Left lung (tissue), 4 donors: ENCODE measurements at regions not wholly inside any gene's neighbourhood (a gene's known extent, or its start where the extent isn't known, plus 50 kb on each side); places are given as distances from the start of the nearest gene placed in this dataset.
A peak's percentile ranks its signal among the peaks of the same experiment; 100 is the strongest.

Source experiments
- ATAC-seq: fragments of 200-7000 bp; cut with Tn5 transposase; one replicate; pipeline ENCODE4 v1.9.1; 2020; ENCODE audit warnings: moderate library complexity
- DNase-seq, 4 donors: peaks; one replicate each; pipeline ENCODE4 v3.0.0-alpha.2; 2013 to 2020
- H3K27ac ChIP-seq, 2 donors: fragments of 200-600 bp; sonication (generic) in 1 of 2; one replicate each; pipeline versions ENCODE4 v1.5.0 to v1.8.0; 2020 to 2021
- H3K27me3 ChIP-seq, 2 donors: fragments of 200-600 bp; sonication (generic) in 1 of 2; one replicate each; pipeline versions ENCODE4 v1.5.0 to v1.8.0; 2020 to 2021
- H3K36me3 ChIP-seq, 2 donors: fragments of 200-600 bp; sonication (generic) in 1 of 2; one replicate each; pipeline versions ENCODE4 v1.5.0 to v1.8.0; 2020 to 2021
- H3K4me1 ChIP-seq, 2 donors: fragments of 200-600 bp; one replicate each; pipeline ENCODE4 v1.8.0; 2021
- H3K4me3 ChIP-seq, 2 donors: fragments of 200-600 bp; sonication (generic) in 1 of 2; one replicate each; pipeline versions ENCODE4 v1.5.0 to v1.8.0; 2020 to 2021; ENCODE audit warnings: mild to moderate bottlenecking in 1 of 2
- H3K9me3 ChIP-seq, 2 donors: fragments of 200-600 bp; sonication (generic) in 1 of 2; one replicate each; pipeline versions ENCODE4 v1.5.0 to v1.8.0; 2020 to 2021
- CTCF ChIP-seq, 2 donors: fragments of 200-600 bp; sonication (generic) in 1 of 2; IDR thresholded peaks; one replicate each; pipeline versions ENCODE4 v1.5.0 to v1.8.0; 2021; ENCODE audit warnings: antibody characterized with exemption in 2 of 2
- intact Hi-C, 2 donors: fragments of 100-400 bp; cut with DNase I; formaldehyde crosslinking; loops; one replicate each; pipeline versions ENCODE4 v1.11.2 to v1.14.2; 2022
- donor health status: DM: no; HTN: yes; CAD: no.
- donor health status: DM: no; HTN: no; CAD: no.

- H3K4me1 ChIP-seq = no peaks in the 10 kb centered on the region
- ATAC-seq (no peak), DNase-seq (peak in 1 of 4 donors; percentile 66)
- no peak overlapping the region for H3K4me3 ChIP-seq
- H3K36me3 ChIP-seq = no peaks in the 10 kb centered on the region
- no peaks in the 10 kb centered on the region for H3K9me3 ChIP-seq
- no peak overlapping the region for H3K27ac ChIP-seq
- TF ChIP-seq CTCF (IDR thresholded peaks at IDR 0.05) = no peak
- no peaks in the 10 kb centered on the region for H3K27me3 ChIP-seq
- intact Hi-C loops = no loop called here
These were observed 797.7 kb upstream of the EDIL3 start for GRCh38 chr5:85182344-85182743.

- Histone ChIP-seq H3K27me3 (no peaks in the 10 kb centered on the region), H3K36me3 (no peaks in the 10 kb centered on the region), H3K9me3 (peaks cover 0 to 5% of the 10 kb centered on the region in 2 donors), H3K4me3 (no peak overlapping the region), H3K27ac (no peak overlapping the region), H3K4me1 (no peaks in the 10 kb centered on the region)
- intact Hi-C loops = no loop called here
- ATAC-seq (no peak), DNase-seq (peak in 1 of 4 donors; percentile 51)
- no peak for TF ChIP-seq CTCF (IDR thresholded peaks at IDR 0.05)
These were observed 819.6 kb upstream of the EDIL3 start for GRCh38 chr5:85204289-85204688.

GRCh38 chr5:85205430-85205829, 820.8 kb upstream of the EDIL3 start:
- ATAC-seq (no peak), DNase-seq (no peak)
- Histone ChIP-seq H3K4me3 (no peak overlapping the region), H3K27me3 (no peaks in the 10 kb centered on the region), H3K4me1 (no peaks in the 10 kb centered on the region), H3K27ac (no peak overlapping the region), H3K36me3 (no peaks in the 10 kb centered on the region), H3K9me3 (peaks cover 0 to 5% of the 10 kb centered on the region in 2 donors)
- intact Hi-C loops = no loop called here
- no peak for TF ChIP-seq CTCF (IDR thresholded peaks at IDR 0.05)

- H3K27ac ChIP-seq = no peak overlapping the region
- intact Hi-C loops = no loop called here
- no peaks in the 10 kb centered on the region for H3K4me1 ChIP-seq
- ATAC-seq (no peak), DNase-seq (no peak)
- H3K4me3 ChIP-seq = no peak overlapping the region
- H3K9me3 ChIP-seq = peaks cover 0 to 10% of the 10 kb centered on the region in 2 donors
- no peaks in the 10 kb centered on the region for H3K27me3 ChIP-seq
- no peak for TF ChIP-seq CTCF (IDR thresholded peaks at IDR 0.05)
- H3K36me3 ChIP-seq = no peaks in the 10 kb centered on the region
These were observed 840.7 kb upstream of the EDIL3 start for GRCh38 chr5:85225388-85225787.

GRCh38 chr5:85249204-85249603, 864.5 kb upstream of the EDIL3 start:
- peaks cover 0 to 28% of the 10 kb centered on the region in 2 donors for H3K9me3 ChIP-seq
- no peak for DNase-seq
- no peak for ATAC-seq
- H3K4me1 ChIP-seq = no peaks in the 10 kb centered on the region
- H3K4me3 ChIP-seq = no peak overlapping the region
- no peaks in the 10 kb centered on the region for H3K36me3 ChIP-seq
- TF ChIP-seq CTCF (IDR thresholded peaks at IDR 0.05) = no peak
- intact Hi-C loops = no loop called here
- H3K27ac ChIP-seq = no peak overlapping the region
- no peaks in the 10 kb centered on the region for H3K27me3 ChIP-seq
